ENCODE measurements at regions not wholly inside any gene's neighbourhood (a gene's known extent, or its start where the extent isn't known, plus 50 kb on each side); places are given as distances from the start of the nearest gene placed in this dataset.

- ChIA-PET POLR2A (no interaction called here), CTCF (no interaction called here)
- DNase-seq (ENCODE audit: extremely low spot score), result no peak
- TF ChIP-seq FOXA1 (IDR thresholded peaks at IDR 0.05) (no peak), CTBP1 (IDR thresholded peaks at IDR 0.05; ENCODE audit: borderline replicate concordance) (no peak), TARDBP (IDR thresholded peaks at IDR 0.05) (no peak), HDGF (IDR thresholded peaks at IDR 0.05; ENCODE audit: borderline replicate concordance) (no peak), FOXK2 (IDR thresholded peaks at IDR 0.05) (no peak), ELF4 (IDR thresholded peaks at IDR 0.05) (no peak), ZNF384 (IDR thresholded peaks at IDR 0.05) (no peak), SP1 (IDR thresholded peaks at IDR 0.05) (no peak), PKNOX1 (IDR thresholded peaks at IDR 0.05) (no peak), SUZ12 (IDR thresholded peaks at IDR 0.05) (no peak), L3MBTL2 (conservative IDR thresholded peaks at IDR 0.05) (no peak), BHLHE40 (IDR thresholded peaks at IDR 0.05; ENCODE audit: borderline replicate concordance) (no peak), LEF1 (IDR thresholded peaks at IDR 0.05; ENCODE audit: borderline replicate concordance) (no peak), NFRKB (IDR thresholded peaks at IDR 0.05) (no peak), FOXM1 (IDR thresholded peaks at IDR 0.05; ENCODE audit: borderline replicate concordance) (no peak), ARNT (IDR thresholded peaks at IDR 0.05) (no peak)
Measured at GRCh38 chr1:166221316-166221715, 54.5 kb upstream of the FAM78B start.

GRCh38 chr1:166233750-166234366 lies 67.1 kb upstream of the FAM78B start:
- CTCF ChIA-PET, result no interaction called here
- TF ChIP-seq ELF4 (IDR thresholded peaks at IDR 0.05) (no peak), FOXA1 (IDR thresholded peaks at IDR 0.05) (no peak), L3MBTL2 (conservative IDR thresholded peaks at IDR 0.05) (no peak), PKNOX1 (IDR thresholded peaks at IDR 0.05) (no peak), LEF1 (IDR thresholded peaks at IDR 0.05; ENCODE audit: borderline replicate concordance) (no peak), FOXK2 (IDR thresholded peaks at IDR 0.05) (no peak), ZNF384 (IDR thresholded peaks at IDR 0.05) (no peak), HDGF (IDR thresholded peaks at IDR 0.05; ENCODE audit: borderline replicate concordance) (no peak), TARDBP (IDR thresholded peaks at IDR 0.05) (no peak), SUZ12 (IDR thresholded peaks at IDR 0.05) (no peak), ARNT (IDR thresholded peaks at IDR 0.05) (no peak), NFRKB (IDR thresholded peaks at IDR 0.05) (no peak), CTBP1 (IDR thresholded peaks at IDR 0.05; ENCODE audit: borderline replicate concordance) (no peak), FOXM1 (IDR thresholded peaks at IDR 0.05; ENCODE audit: borderline replicate concordance) (no peak), BHLHE40 (IDR thresholded peaks at IDR 0.05; ENCODE audit: borderline replicate concordance) (no peak), SP1 (IDR thresholded peaks at IDR 0.05) (no peak)
- POLR2A ChIA-PET, result no interaction called here
- DNase-seq (ENCODE audit: extremely low spot score), result peak; percentile 2

- TF ChIP-seq BHLHE40 (IDR thresholded peaks at IDR 0.05; ENCODE audit: borderline replicate concordance) (no peak), LEF1 (IDR thresholded peaks at IDR 0.05; ENCODE audit: borderline replicate concordance) (no peak), NFRKB (IDR thresholded peaks at IDR 0.05) (no peak), CTBP1 (IDR thresholded peaks at IDR 0.05; ENCODE audit: borderline replicate concordance) (no peak), L3MBTL2 (conservative IDR thresholded peaks at IDR 0.05) (no peak), ELF4 (IDR thresholded peaks at IDR 0.05) (no peak), PKNOX1 (IDR thresholded peaks at IDR 0.05) (no peak), SP1 (IDR thresholded peaks at IDR 0.05) (no peak), ZNF384 (IDR thresholded peaks at IDR 0.05) (no peak), SUZ12 (IDR thresholded peaks at IDR 0.05) (no peak), TARDBP (IDR thresholded peaks at IDR 0.05) (no peak), ARNT (IDR thresholded peaks at IDR 0.05) (no peak), FOXM1 (IDR thresholded peaks at IDR 0.05; ENCODE audit: borderline replicate concordance) (no peak), FOXA1 (IDR thresholded peaks at IDR 0.05) (no peak)
- ChIA-PET POLR2A (no interaction called here), CTCF (no interaction called here)
- DNase-seq (ENCODE audit: extremely low spot score), result peak; percentile 1
Measured at GRCh38 chr1:166235728-166236127, 68.9 kb upstream of the FAM78B start.

GRCh38 chr1:166237675-166238074 lies 70.9 kb upstream of the FAM78B start:
- DNase-seq (ENCODE audit: extremely low spot score), result no peak
- TF ChIP-seq ELF4 (IDR thresholded peaks at IDR 0.05) (no peak), BHLHE40 (IDR thresholded peaks at IDR 0.05; ENCODE audit: borderline replicate concordance) (no peak), L3MBTL2 (conservative IDR thresholded peaks at IDR 0.05) (no peak), NFRKB (IDR thresholded peaks at IDR 0.05) (no peak), FOXA1 (IDR thresholded peaks at IDR 0.05) (no peak), LEF1 (IDR thresholded peaks at IDR 0.05; ENCODE audit: borderline replicate concordance) (no peak), HDGF (IDR thresholded peaks at IDR 0.05; ENCODE audit: borderline replicate concordance) (no peak), FOXM1 (IDR thresholded peaks at IDR 0.05; ENCODE audit: borderline replicate concordance) (no peak), TARDBP (IDR thresholded peaks at IDR 0.05) (no peak), PKNOX1 (IDR thresholded peaks at IDR 0.05) (no peak)
- POLR2A ChIA-PET, result no interaction called here
- CTCF ChIA-PET, result no interaction called here

- CTCF ChIA-PET, result no interaction called here
- DNase-seq (ENCODE audit: extremely low spot score), result no peak
- TF ChIP-seq BHLHE40 (IDR thresholded peaks at IDR 0.05; ENCODE audit: borderline replicate concordance) (no peak), HDGF (IDR thresholded peaks at IDR 0.05; ENCODE audit: borderline replicate concordance) (no peak), FOXK2 (IDR thresholded peaks at IDR 0.05) (no peak), ZNF384 (IDR thresholded peaks at IDR 0.05) (no peak), SUZ12 (IDR thresholded peaks at IDR 0.05) (no peak), ELF4 (IDR thresholded peaks at IDR 0.05) (no peak), L3MBTL2 (conservative IDR thresholded peaks at IDR 0.05) (no peak), FOXM1 (IDR thresholded peaks at IDR 0.05; ENCODE audit: borderline replicate concordance) (no peak), NFRKB (IDR thresholded peaks at IDR 0.05) (no peak), CTBP1 (IDR thresholded peaks at IDR 0.05; ENCODE audit: borderline replicate concordance) (no peak), SP1 (IDR thresholded peaks at IDR 0.05) (no peak), LEF1 (IDR thresholded peaks at IDR 0.05; ENCODE audit: borderline replicate concordance) (no peak), TARDBP (IDR thresholded peaks at IDR 0.05) (no peak)
- POLR2A ChIA-PET, result no interaction called here
Measured at GRCh38 chr1:166253076-166253779, 86.4 kb upstream of the FAM78B start.
